ENCODE measurements at regions not wholly inside any gene's neighbourhood (a gene's known extent, or its start where the extent isn't known, plus 50 kb on each side); places are given as distances from the start of the nearest gene placed in this dataset.

GRCh38 chr2:82307511-82307910, 2003.0 kb upstream of the LRRTM1 start:
- no peak overlapping the region for H3K4me3 ChIP-seq (ENCODE audit: low read depth, low read length)
- no peak for DNase-seq (ENCODE audit: low read depth)
- TF ChIP-seq, protein P1, sequence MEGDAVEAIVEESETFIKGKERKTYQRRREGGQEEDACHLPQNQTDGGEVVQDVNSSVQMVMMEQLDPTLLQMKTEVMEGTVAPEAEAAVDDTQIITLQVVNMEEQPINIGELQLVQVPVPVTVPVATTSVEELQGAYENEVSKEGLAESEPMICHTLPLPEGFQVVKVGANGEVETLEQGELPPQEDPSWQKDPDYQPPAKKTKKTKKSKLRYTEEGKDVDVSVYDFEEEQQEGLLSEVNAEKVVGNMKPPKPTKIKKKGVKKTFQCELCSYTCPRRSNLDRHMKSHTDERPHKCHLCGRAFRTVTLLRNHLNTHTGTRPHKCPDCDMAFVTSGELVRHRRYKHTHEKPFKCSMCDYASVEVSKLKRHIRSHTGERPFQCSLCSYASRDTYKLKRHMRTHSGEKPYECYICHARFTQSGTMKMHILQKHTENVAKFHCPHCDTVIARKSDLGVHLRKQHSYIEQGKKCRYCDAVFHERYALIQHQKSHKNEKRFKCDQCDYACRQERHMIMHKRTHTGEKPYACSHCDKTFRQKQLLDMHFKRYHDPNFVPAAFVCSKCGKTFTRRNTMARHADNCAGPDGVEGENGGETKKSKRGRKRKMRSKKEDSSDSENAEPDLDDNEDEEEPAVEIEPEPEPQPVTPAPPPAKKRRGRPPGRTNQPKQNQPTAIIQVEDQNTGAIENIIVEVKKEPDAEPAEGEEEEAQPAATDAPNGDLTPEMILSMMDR (IDR thresholded peaks at IDR 0.05; ENCODE audit: low read depth, low read length, missing control alignments), result no peak

DNA sequence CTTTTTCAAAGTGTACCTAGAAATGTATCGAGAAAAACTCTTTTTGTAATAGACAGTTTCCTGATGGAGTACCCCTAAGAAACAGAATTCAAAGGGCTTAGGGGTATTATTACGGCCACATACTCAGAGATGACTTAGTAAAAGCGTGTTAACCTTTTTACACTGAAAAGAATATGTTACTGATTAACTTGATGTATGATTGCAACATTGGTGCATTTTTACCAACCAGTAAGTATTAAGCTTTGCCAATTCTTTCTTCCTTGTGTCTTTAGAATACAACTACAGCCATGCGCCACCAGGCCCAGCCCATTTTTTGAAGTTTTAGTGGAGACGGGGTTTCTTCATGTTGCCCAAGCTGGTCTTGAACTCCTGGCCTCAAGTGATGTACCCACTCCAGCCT, 1997.0 kb upstream of the LRRTM1 start:
- TF ChIP-seq, protein P1 (IDR thresholded peaks at IDR 0.05; ENCODE audit: low read depth, low read length, missing control alignments), result no peak
- H3K4me3 ChIP-seq (ENCODE audit: low read depth, low read length), result no peak overlapping the region
- no peak for DNase-seq (ENCODE audit: low read depth)

GRCh38 chr2:82289446-82289845, 1984.9 kb upstream of the LRRTM1 start:
- DNase-seq (ENCODE audit: low read depth), result no peak
- TF ChIP-seq, protein P1 (IDR thresholded peaks at IDR 0.05; ENCODE audit: low read depth, low read length, missing control alignments), result no peak
- no peak overlapping the region for H3K4me3 ChIP-seq (ENCODE audit: low read depth, low read length)

DNA sequence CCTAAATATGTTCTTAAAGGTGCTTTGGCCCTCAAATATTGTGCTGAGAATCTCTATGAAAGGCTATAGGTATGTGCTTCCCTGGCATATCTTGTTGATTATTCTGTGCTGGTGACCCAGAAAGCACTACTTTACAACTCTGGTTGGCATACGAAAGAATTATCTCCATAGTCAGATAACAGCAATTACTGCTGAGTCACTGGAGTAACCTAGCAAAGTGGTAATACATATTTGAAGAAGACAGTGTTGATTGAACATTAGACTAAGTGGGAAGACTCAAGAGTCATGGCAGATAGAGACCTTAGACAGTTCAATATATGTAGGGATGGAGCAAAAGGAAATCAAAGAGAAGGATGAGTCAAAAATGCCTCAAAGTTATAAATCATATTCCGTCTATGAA, 1978.5 kb upstream of the LRRTM1 start:
- TF ChIP-seq, protein P1 (IDR thresholded peaks at IDR 0.05; ENCODE audit: low read depth, low read length, missing control alignments), result no peak
- H3K4me3 ChIP-seq (ENCODE audit: low read depth, low read length), result no peak overlapping the region
- DNase-seq (ENCODE audit: low read depth), result no peak

- DNase-seq (ENCODE audit: low read depth), result no peak
Observed at GRCh38 chr2:82282111-82282882, 1977.7 kb upstream of the LRRTM1 start.

GRCh38 chr2:82279367-82279766, 1974.8 kb upstream of the LRRTM1 start:
- no peak for DNase-seq (ENCODE audit: low read depth)
- H3K4me3 ChIP-seq (ENCODE audit: low read depth, low read length), result no peak overlapping the region
- TF ChIP-seq, protein P1 (IDR thresholded peaks at IDR 0.05; ENCODE audit: low read depth, low read length, missing control alignments), result no peak

More at GRCh38 chr2:82282111-82282882, 1977.7 kb upstream of the LRRTM1 start:
- TF ChIP-seq, protein P1 (IDR thresholded peaks at IDR 0.05; ENCODE audit: low read depth, low read length, missing control alignments), result no peak
- no peak overlapping the region for H3K4me3 ChIP-seq (ENCODE audit: low read depth, low read length)

- TF ChIP-seq, protein P1 (IDR thresholded peaks at IDR 0.05; ENCODE audit: low read depth, low read length, missing control alignments), result no peak
- H3K4me3 ChIP-seq (ENCODE audit: low read depth, low read length), result no peak overlapping the region
- no peak for DNase-seq (ENCODE audit: low read depth)
Observed at GRCh38 chr2:82278416-82278815, 1973.9 kb upstream of the LRRTM1 start.
